ENCODE measurements at regions not wholly inside any gene's neighbourhood (a gene's known extent, or its start where the extent isn't known, plus 50 kb on each side); places are given as distances from the start of the nearest gene placed in this dataset.

- DNase-seq (ENCODE audit: low read depth in 2 of 2): no peak
These were observed 185.6 kb upstream of the MCHR2 start for GRCh38 chr6:100179576-100179975.

- no peak for DNase-seq (ENCODE audit: low read depth in 2 of 2)
These were observed 183.9 kb upstream of the MCHR2 start for GRCh38 chr6:100177956-100178355.

GRCh38 chr6:100176951-100177710, 183.1 kb upstream of the MCHR2 start:
- DNase-seq (ENCODE audit: low read depth in 2 of 2): no peak

GRCh38 chr6:100176311-100176950, 182.4 kb upstream of the MCHR2 start:
- DNase-seq (ENCODE audit: low read depth in 2 of 2): no peak

GRCh38 chr6:100175814-100176310, 181.8 kb upstream of the MCHR2 start:
- no peak for DNase-seq (ENCODE audit: low read depth in 2 of 2)

- no peak for DNase-seq (ENCODE audit: low read depth in 2 of 2)
These were observed 179.2 kb upstream of the MCHR2 start for GRCh38 chr6:100173211-100173610.

- no peak for DNase-seq (ENCODE audit: low read depth in 2 of 2)
These were observed 178.3 kb upstream of the MCHR2 start for GRCh38 chr6:100172322-100172713.

GRCh38 chr6:100171533-100172321, 177.7 kb upstream of the MCHR2 start:
- no peak for DNase-seq (ENCODE audit: low read depth in 2 of 2)

GRCh38 chr6:100168148-100168547, 174.1 kb upstream of the MCHR2 start:
- DNase-seq (ENCODE audit: low read depth in 2 of 2): no peak

GRCh38 chr6:100167585-100167984, 173.6 kb upstream of the MCHR2 start:
- no peak for DNase-seq (ENCODE audit: low read depth in 2 of 2)

GRCh38 chr6:100166956-100167355, 172.9 kb upstream of the MCHR2 start:
- DNase-seq (ENCODE audit: low read depth in 2 of 2): no peak

GRCh38 chr6:100165442-100165841, 171.4 kb upstream of the MCHR2 start:
- no peak for DNase-seq (ENCODE audit: low read depth in 2 of 2)

GRCh38 chr6:100163035-100163434, 169.0 kb upstream of the MCHR2 start:
- DNase-seq (ENCODE audit: low read depth in 2 of 2): no peak

- DNase-seq (ENCODE audit: low read depth in 2 of 2): no peak
These were observed 167.9 kb upstream of the MCHR2 start for GRCh38 chr6:100161782-100162365.

GRCh38 chr6:100160930-100161329, 166.9 kb upstream of the MCHR2 start:
- DNase-seq (ENCODE audit: low read depth in 2 of 2): no peak

GRCh38 chr6:100155141-100155540, 161.1 kb upstream of the MCHR2 start:
- DNase-seq (ENCODE audit: low read depth in 2 of 2): no peak

GRCh38 chr6:100153636-100154275, 159.7 kb upstream of the MCHR2 start:
- no peak for DNase-seq (ENCODE audit: low read depth in 2 of 2)

GRCh38 chr6:100152201-100152600, 158.2 kb upstream of the MCHR2 start:
- DNase-seq (ENCODE audit: low read depth in 2 of 2): no peak

GRCh38 chr6:100144991-100145390, 151.0 kb upstream of the MCHR2 start:
- DNase-seq (ENCODE audit: low read depth in 2 of 2): no peak

- no peak for DNase-seq (ENCODE audit: low read depth in 2 of 2)
These were observed 144.5 kb upstream of the MCHR2 start for GRCh38 chr6:100138346-100139022.

- DNase-seq (ENCODE audit: low read depth in 2 of 2): no peak
These were observed 143.7 kb upstream of the MCHR2 start for GRCh38 chr6:100137759-100138158.

All from stimulated activated CD8-positive, alpha-beta memory T cell treated with anti-CD3 and anti-CD28 coated beads, Interleukin-2, amount 100 ng/mL, for 48 hours (primary cell).